GM10248 (cell line): ENCODE measurements at regions not wholly inside any gene's neighbourhood (a gene's known extent, or its start where the extent isn't known, plus 50 kb on each side); places are given as distances from the start of the nearest gene placed in this dataset.

Source experiments
- CTCF ChIA-PET: fragments of 300-600 bp; sonication (Branson Sonifier 250); formaldehyde crosslinking; extraction: SDS; loops from one replicate; lab custom pipeline; 2021; ENCODE audit warnings: antibody characterized with exemption; lab: Yijun Ruan, JAX
- POLR2A ChIA-PET: fragments of 350-650 bp; sonication (Branson Sonifier 250); formaldehyde crosslinking; extraction: SDS; loops from one replicate; lab custom pipeline; 2020; ENCODE audit warnings: antibody characterized with exemption; lab: Yijun Ruan, JAX
- DNase-seq: peaks from one replicate; pipeline ENCODE4 v3.0.0; 2012; ENCODE audit errors: extremely low spot score
- TF ChIP-seq, protein P1 (sequence below): IDR thresholded peaks from 2 replicates; pipeline ENCODE4 v1.5.1; 2012; ENCODE audit warnings: mild to moderate bottlenecking, low read depth; ENCODE audit errors: extremely low read depth, missing control alignments, control extremely low read depth

DNA sequence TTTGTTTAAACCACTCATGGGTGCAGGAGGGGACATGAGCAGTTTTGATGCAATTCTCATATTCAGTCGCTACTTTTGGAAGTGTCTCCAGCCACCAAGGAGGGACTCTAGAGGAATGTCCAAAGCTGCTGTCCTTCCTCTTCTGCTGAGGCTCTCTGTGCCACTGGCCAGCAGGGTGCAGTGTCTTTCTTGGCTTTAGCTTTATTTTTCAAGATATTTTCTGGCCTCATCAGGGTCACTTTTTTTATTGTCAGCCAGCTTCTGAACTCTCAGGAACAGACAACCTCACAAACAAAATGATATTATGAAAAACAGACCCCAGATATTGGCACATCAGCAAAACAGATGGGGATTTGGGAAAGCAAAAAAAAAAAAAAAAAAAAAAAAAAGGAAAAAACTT, 289.3 kb upstream of the ZSWIM2 start:
- CTCF ChIA-PET = interaction anchor here (1.1 kb wide), 1 partner anchor 10 kb away, joined by 4 read pairs; no protein-coding TSS in a partner anchor
- peak; percentile 5 for DNase-seq
- POLR2A ChIA-PET = no interaction called here
- TF ChIP-seq, protein P1, sequence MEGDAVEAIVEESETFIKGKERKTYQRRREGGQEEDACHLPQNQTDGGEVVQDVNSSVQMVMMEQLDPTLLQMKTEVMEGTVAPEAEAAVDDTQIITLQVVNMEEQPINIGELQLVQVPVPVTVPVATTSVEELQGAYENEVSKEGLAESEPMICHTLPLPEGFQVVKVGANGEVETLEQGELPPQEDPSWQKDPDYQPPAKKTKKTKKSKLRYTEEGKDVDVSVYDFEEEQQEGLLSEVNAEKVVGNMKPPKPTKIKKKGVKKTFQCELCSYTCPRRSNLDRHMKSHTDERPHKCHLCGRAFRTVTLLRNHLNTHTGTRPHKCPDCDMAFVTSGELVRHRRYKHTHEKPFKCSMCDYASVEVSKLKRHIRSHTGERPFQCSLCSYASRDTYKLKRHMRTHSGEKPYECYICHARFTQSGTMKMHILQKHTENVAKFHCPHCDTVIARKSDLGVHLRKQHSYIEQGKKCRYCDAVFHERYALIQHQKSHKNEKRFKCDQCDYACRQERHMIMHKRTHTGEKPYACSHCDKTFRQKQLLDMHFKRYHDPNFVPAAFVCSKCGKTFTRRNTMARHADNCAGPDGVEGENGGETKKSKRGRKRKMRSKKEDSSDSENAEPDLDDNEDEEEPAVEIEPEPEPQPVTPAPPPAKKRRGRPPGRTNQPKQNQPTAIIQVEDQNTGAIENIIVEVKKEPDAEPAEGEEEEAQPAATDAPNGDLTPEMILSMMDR = peak; percentile 65

DNA sequence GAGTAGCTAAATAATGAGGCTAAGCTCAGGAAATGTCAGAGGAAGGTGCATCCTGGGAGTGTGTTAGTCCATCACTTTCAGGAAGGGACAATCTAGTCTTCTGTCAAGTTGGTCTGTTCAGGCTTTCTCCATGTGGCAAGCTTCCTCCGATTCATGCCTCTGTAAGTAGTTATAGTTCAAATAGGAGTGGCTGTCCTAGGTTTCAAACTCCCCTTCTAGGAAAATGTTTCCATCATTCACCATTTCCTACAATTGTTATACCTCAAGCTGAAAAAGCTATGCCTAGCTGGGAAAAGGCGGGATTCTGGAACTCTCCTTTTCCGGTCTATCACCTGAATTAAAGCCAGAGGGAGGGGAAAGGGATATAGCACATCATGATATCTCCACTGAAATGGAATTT, 287.7 kb upstream of the ZSWIM2 start:
- TF ChIP-seq, protein P1 = no peak
- CTCF ChIA-PET = interaction anchor here (1.2 to 2.0 kb wide), 5 partner anchors 9 to 332 kb away, joined by 3 to 7 read pairs (median 4); no protein-coding TSS in a partner anchor

DNA sequence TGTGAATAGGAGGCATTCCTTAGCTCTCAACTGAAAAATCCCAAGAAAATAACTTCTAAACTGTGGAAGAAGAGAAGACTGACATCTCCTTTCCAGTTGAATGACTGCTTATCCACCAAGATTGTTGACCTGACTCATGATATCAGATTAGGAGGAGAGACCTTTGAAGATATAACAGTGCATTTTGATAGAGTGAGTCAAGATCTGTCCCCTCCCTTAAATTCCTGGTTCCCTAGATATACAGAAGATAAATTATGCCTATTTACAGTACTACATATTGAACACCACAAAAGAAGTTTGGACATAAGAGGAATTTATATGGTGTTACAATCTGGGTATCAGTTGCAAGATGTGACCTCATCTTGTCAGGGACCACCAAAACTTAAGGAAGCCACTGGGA, 285.3 kb upstream of the ZSWIM2 start:
- DNase-seq = no peak
- ChIA-PET CTCF (interaction anchor here (1.3 kb wide), 1 partner anchor 325 kb away, joined by 4 read pairs; no protein-coding TSS in a partner anchor), POLR2A (no interaction called here)
- TF ChIP-seq, protein P1 = no peak

More for the DNA sequence above, 287.7 kb upstream of the ZSWIM2 start:
- POLR2A ChIA-PET = no interaction called here
- no peak for DNase-seq

DNA sequence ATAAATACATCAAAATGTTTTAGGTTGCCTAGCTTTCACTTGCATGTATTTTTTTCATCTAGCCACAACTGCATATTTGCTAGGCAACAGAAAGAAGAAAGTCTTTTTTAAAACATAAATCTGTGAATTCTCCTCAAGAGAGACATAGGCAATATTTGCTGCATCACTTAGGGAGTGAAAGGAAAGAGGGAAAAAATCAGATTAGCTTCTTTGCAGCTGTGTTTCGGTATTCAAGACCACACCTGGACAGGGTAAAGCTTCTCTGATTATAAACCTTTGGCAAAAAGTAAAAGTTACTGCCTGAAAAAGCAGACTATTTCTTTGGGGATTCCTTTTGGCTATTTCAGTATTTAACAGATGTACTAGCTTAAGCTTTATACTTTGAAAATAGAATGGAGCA, 280.9 kb upstream of the ZSWIM2 start:
- TF ChIP-seq, protein P1 = no peak
- ChIA-PET POLR2A (no interaction called here), CTCF (no interaction called here)
- no peak for DNase-seq

DNA sequence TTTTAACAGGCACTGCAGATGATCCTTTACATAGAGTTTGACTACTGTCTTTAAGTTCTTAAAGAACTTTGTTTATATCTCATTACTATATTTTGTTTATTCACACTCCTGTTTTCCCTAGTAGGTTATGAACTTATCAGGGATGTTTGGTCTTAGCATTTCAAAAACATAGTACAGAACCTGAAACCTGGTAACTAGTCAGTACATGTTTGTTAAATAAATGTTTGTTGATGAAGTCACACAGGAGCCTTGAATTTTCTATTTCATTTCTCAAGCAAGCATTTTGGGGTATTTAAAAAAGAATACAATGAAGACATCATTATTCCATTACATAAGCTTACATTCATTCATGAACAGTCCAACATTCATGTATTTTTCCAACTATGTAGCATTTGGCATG, 280.3 kb upstream of the ZSWIM2 start:
- TF ChIP-seq, protein P1 = no peak
- ChIA-PET CTCF (no interaction called here), POLR2A (no interaction called here)
- DNase-seq = no peak

DNA sequence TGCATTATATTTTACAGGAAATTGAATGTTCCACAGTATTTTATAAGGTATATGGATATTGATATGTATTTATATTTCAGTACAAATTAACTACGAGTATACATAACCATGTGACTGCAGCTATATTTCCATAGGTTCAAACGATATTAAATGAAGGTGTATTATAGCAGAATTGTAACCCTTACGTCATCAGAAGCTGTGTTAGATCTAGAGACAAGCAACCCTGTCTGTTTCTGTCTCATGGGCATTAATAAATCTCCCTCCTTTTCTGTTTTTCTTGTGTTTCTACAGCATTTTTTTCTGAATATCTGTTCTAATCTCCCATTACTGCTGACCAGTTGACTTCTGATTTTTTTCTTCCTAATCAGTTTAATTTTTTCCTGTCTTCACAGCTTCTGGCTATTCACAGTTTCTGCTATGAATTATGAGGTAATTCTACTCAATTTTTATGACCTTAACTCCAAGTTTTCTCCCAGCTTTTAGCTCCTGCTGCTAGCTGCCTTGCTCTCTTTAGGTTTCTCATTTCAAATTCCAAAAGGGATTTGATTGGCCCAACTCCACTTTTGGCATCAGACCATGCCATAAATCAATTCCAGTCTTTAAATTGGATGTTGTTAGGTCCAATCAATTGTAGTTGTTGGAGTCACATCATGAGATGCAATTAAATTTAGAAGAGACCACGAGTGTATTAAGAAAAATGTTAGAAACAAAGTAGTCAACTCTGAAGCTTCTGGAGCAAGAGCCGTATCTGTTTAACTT, 277.5 kb upstream of the ZSWIM2 start:
- TF ChIP-seq, protein P1 = no peak
- ChIA-PET POLR2A (no interaction called here), CTCF (interaction anchor here (1.7 to 2.1 kb wide), 2 partner anchors 10 to 17 kb away, joined by 3 to 7 read pairs; no protein-coding TSS in a partner anchor)
- no peak for DNase-seq
